H1 (cell line): ENCODE measurements at regions not wholly inside any gene's neighbourhood (a gene's known extent, or its start where the extent isn't known, plus 50 kb on each side); places are given as distances from the start of the nearest gene placed in this dataset.

Source experiments
- ASH2L ChIP-seq: fragments of 200-600, 300-600 bp; sonication (generic); IDR thresholded peaks from one replicate; pipeline ENCODE4 v1.7.1; 2017; ENCODE audit warnings: low read length
- BRCA1 ChIP-seq: IDR thresholded peaks from 2 replicates; pipeline ENCODE4 v1.6.1; 2012; ENCODE audit warnings: low read depth, low read length, improper control_type of control experiment
- POLR2A ChIP-seq, 2 experiments: IDR thresholded peaks; 1 replicate in 1 of 2; 2 replicates in 1 of 2; pipeline ENCODE4 v1.6.1; 2011; ENCODE audit warnings: low read depth in 2 of 2, low read length in 2 of 2, mild to moderate bottlenecking in 2 of 2; ENCODE audit errors: control extremely low read depth in 1 of 2
- TF ChIP-seq, protein P1 (sequence below): IDR thresholded peaks from 2 replicates; pipeline ENCODE4 v1.6.1; 2011; ENCODE audit warnings: low read length, improper control_type of control experiment

GRCh38 chr9:108103046-108103693 is 613.6 kb upstream of the KLF4 start:
- TF ChIP-seq POLR2A (IDR thresholded peaks at IDR 0.05; ENCODE audit: control extremely low read depth in 1 of 2, low read depth in 2 of 2, low read length in 2 of 2) (no peak), ASH2L (no peak), BRCA1 (no peak)
- TF ChIP-seq, protein P1, sequence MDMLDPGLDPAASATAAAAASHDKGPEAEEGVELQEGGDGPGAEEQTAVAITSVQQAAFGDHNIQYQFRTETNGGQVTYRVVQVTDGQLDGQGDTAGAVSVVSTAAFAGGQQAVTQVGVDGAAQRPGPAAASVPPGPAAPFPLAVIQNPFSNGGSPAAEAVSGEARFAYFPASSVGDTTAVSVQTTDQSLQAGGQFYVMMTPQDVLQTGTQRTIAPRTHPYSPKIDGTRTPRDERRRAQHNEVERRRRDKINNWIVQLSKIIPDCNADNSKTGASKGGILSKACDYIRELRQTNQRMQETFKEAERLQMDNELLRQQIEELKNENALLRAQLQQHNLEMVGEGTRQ, result no peak
